ENCODE measurements at regions not wholly inside any gene's neighbourhood (a gene's known extent, or its start where the extent isn't known, plus 50 kb on each side); places are given as distances from the start of the nearest gene placed in this dataset.

- H2BK5ac ChIP-seq (ENCODE audit: insufficient read length, low read length): no peak overlapping the region
- H3K56ac ChIP-seq (ENCODE audit: insufficient read length, low read depth, low read length): no peak overlapping the region
- TF ChIP-seq, protein P1, sequence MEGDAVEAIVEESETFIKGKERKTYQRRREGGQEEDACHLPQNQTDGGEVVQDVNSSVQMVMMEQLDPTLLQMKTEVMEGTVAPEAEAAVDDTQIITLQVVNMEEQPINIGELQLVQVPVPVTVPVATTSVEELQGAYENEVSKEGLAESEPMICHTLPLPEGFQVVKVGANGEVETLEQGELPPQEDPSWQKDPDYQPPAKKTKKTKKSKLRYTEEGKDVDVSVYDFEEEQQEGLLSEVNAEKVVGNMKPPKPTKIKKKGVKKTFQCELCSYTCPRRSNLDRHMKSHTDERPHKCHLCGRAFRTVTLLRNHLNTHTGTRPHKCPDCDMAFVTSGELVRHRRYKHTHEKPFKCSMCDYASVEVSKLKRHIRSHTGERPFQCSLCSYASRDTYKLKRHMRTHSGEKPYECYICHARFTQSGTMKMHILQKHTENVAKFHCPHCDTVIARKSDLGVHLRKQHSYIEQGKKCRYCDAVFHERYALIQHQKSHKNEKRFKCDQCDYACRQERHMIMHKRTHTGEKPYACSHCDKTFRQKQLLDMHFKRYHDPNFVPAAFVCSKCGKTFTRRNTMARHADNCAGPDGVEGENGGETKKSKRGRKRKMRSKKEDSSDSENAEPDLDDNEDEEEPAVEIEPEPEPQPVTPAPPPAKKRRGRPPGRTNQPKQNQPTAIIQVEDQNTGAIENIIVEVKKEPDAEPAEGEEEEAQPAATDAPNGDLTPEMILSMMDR (conservative IDR thresholded peaks at IDR 0.05): no peak
- peak; percentile 14 for DNase-seq
- no peaks in the 10 kb centered on the region for H3K23me2 ChIP-seq (ENCODE audit: insufficient read length, low read depth, low read length, poor library complexity, severe bottlenecking)
- no peaks in the 10 kb centered on the region for H3K27me3 ChIP-seq (ENCODE audit: insufficient read depth, low read length)
- whole genome bisulfite sequencing (ENCODE audit: extremely low coverage, insufficient read length, low lambda C conversion rate): no CpG with 5 or more reads among the region's 6 CpGs
- H3K4me3 Mint-ChIP-seq: no peak overlapping the region
- no peak overlapping the region for H3K23ac ChIP-seq (ENCODE audit: insufficient read length, low read depth, low read length)
- no peak overlapping the region for H3T11ph ChIP-seq (ENCODE audit: low read length)
- H3K36me3 Mint-ChIP-seq (ENCODE audit: insufficient read depth in 1 of 3, low read depth in 3 of 3): no peaks in the 10 kb centered on the region
- H3K9me3 ChIP-seq (ENCODE audit: control insufficient read depth, low read depth, low read length): no peaks in the 10 kb centered on the region
- no peak overlapping the region for H2AFZ ChIP-seq (ENCODE audit: low read length)
- H4K5ac ChIP-seq (ENCODE audit: insufficient read length, low read depth, low read length): no peak overlapping the region
- H2BK120ac ChIP-seq (ENCODE audit: low read depth, low read length, poor library complexity, severe bottlenecking): no peak overlapping the region
- H2AK5ac ChIP-seq (ENCODE audit: insufficient read length, low read length): no peak overlapping the region
- H3K79me2 ChIP-seq (ENCODE audit: insufficient read depth, low read length): no peaks in the 10 kb centered on the region
- H3K27ac Mint-ChIP-seq: no peak overlapping the region
- peaks cover 3 to 13% of the 10 kb centered on the region in 2 experiments; a peak in 3 of 4 replicates for H3K4me1 Mint-ChIP-seq
- no peak overlapping the region for H2BK12ac ChIP-seq (ENCODE audit: insufficient read length, low read depth, low read length)
- no peak overlapping the region for H2BK20ac ChIP-seq (ENCODE audit: low read depth, low read length, poor library complexity, severe bottlenecking)
- no peak overlapping the region for H3K4me2 ChIP-seq (ENCODE audit: insufficient read depth, insufficient read length, low read length)
- H3K4me1 ChIP-seq (ENCODE audit: insufficient read depth, low read length): no peaks in the 10 kb centered on the region
- no peak overlapping the region for H2BK15ac ChIP-seq (ENCODE audit: low read depth, low read length)
- no peak overlapping the region for H4K8ac ChIP-seq (replicated peaks; ENCODE audit: insufficient read length, low read depth, low read length)
- H4K20me1 ChIP-seq (ENCODE audit: control insufficient read depth, insufficient read depth, insufficient read length): no peaks in the 10 kb centered on the region
- H3K4ac ChIP-seq (ENCODE audit: low read depth, low read length): no peak overlapping the region
- no peaks in the 10 kb centered on the region for H3K79me1 ChIP-seq (ENCODE audit: insufficient read depth, low read depth, low read length, poor library complexity, severe bottlenecking)
- no peak overlapping the region for H3K9ac ChIP-seq (ENCODE audit: extremely low read depth, insufficient read length, low read length)
- H3K14ac ChIP-seq (ENCODE audit: insufficient read depth, low read length): no peak overlapping the region
- no peak overlapping the region for H3K27ac ChIP-seq (ENCODE audit: insufficient read length, low read depth, low read length)
- H3K9me3 Mint-ChIP-seq: no peaks in the 10 kb centered on the region; a peak in 1 of 5 replicates
- no peak overlapping the region for H3K18ac ChIP-seq (ENCODE audit: insufficient read length, low read depth, low read length)
- H3K27me3 Mint-ChIP-seq (ENCODE audit: low read depth): peaks cover 98% of the 10 kb centered on the region
- H4K91ac ChIP-seq (ENCODE audit: insufficient read length, low read depth, low read length): no peak overlapping the region
These were observed 77.4 kb downstream of the INHBB start for GRCh38 chr2:120423167-120423943.

All from H9 (cell line).